ENCODE measurements at regions not wholly inside any gene's neighbourhood (a gene's known extent, or its start where the extent isn't known, plus 50 kb on each side); places are given as distances from the start of the nearest gene placed in this dataset.

GRCh38 chr6:93496548-93496947 lies 77.2 kb upstream of the EPHA7 start:
- Histone ChIP-seq H3K9me3 (ENCODE audit: control insufficient read depth, low read length) (no peaks in the 10 kb centered on the region), H3K27me3 (ENCODE audit: control insufficient read depth, insufficient read depth, low read length) (no peaks in the 10 kb centered on the region), H3K79me2 (no peaks in the 10 kb centered on the region), H3K9ac (no peak overlapping the region), H3K36me3 (ENCODE audit: control insufficient read depth, insufficient read depth, low read length) (no peaks in the 10 kb centered on the region), H2AFZ (no peak overlapping the region), H3K4me1 (no peaks in the 10 kb centered on the region), H3K27ac (no peak overlapping the region), H3K4me2 (ENCODE audit: low read length) (no peak overlapping the region), H3K4me3 (ENCODE audit: low read depth, low read length) (no peak overlapping the region)
- TF ChIP-seq CTCF (IDR thresholded peaks at IDR 0.05) = no peak

- TF ChIP-seq CTCF (IDR thresholded peaks at IDR 0.05) = no peak
- Histone ChIP-seq H3K4me2 (ENCODE audit: low read length) (no peak overlapping the region), H3K9ac (no peak overlapping the region), H3K4me1 (no peaks in the 10 kb centered on the region), H3K79me2 (no peaks in the 10 kb centered on the region), H3K9me3 (ENCODE audit: control insufficient read depth, low read length) (no peaks in the 10 kb centered on the region), H3K36me3 (ENCODE audit: control insufficient read depth, insufficient read depth, low read length) (no peaks in the 10 kb centered on the region), H3K27ac (no peak overlapping the region), H2AFZ (no peak overlapping the region), H3K4me3 (ENCODE audit: low read depth, low read length) (no peak overlapping the region), H3K27me3 (ENCODE audit: control insufficient read depth, insufficient read depth, low read length) (no peaks in the 10 kb centered on the region)
Observed at GRCh38 chr6:93494057-93494456, 74.7 kb upstream of the EPHA7 start.

- no peak overlapping the region for H3K27ac ChIP-seq
- no peaks in the 10 kb centered on the region for H3K27me3 ChIP-seq (ENCODE audit: control insufficient read depth, insufficient read depth, low read length)
- no peak overlapping the region for H2AFZ ChIP-seq
- no peaks in the 10 kb centered on the region for H3K4me1 ChIP-seq
- H3K9me3 ChIP-seq (ENCODE audit: control insufficient read depth, low read length) = no peaks in the 10 kb centered on the region
- TF ChIP-seq CTCF (IDR thresholded peaks at IDR 0.05) = no peak
- no peaks in the 10 kb centered on the region for H3K36me3 ChIP-seq (ENCODE audit: control insufficient read depth, insufficient read depth, low read length)
- H3K4me3 ChIP-seq (ENCODE audit: low read depth, low read length) = no peak overlapping the region
- H3K4me2 ChIP-seq (ENCODE audit: low read length) = no peak overlapping the region
- no peaks in the 10 kb centered on the region for H3K79me2 ChIP-seq
- H3K9ac ChIP-seq = no peak overlapping the region
Observed at GRCh38 chr6:93474733-93475179, 55.4 kb upstream of the EPHA7 start.

GRCh38 chr6:93471281-93471680 lies 51.9 kb upstream of the EPHA7 start:
- no peaks in the 10 kb centered on the region for H3K36me3 ChIP-seq (ENCODE audit: control insufficient read depth, insufficient read depth, low read length)
- no peak overlapping the region for H3K4me3 ChIP-seq (ENCODE audit: low read depth, low read length)
- H3K79me2 ChIP-seq = no peaks in the 10 kb centered on the region
- H3K27ac ChIP-seq = no peak overlapping the region
- H2AFZ ChIP-seq = no peak overlapping the region
- no peaks in the 10 kb centered on the region for H3K9me3 ChIP-seq (ENCODE audit: control insufficient read depth, low read length)
- no peaks in the 10 kb centered on the region for H3K27me3 ChIP-seq (ENCODE audit: control insufficient read depth, insufficient read depth, low read length)
- H3K9ac ChIP-seq = no peak overlapping the region
- no peak for TF ChIP-seq CTCF (IDR thresholded peaks at IDR 0.05)
- no peaks in the 10 kb centered on the region for H3K4me1 ChIP-seq
- no peak overlapping the region for H3K4me2 ChIP-seq (ENCODE audit: low read length)
